Putamen (tissue), 1 donor: ENCODE measurements at regions not wholly inside any gene's neighbourhood (a gene's known extent, or its start where the extent isn't known, plus 50 kb on each side); places are given as distances from the start of the nearest gene placed in this dataset.

Source experiments
- DNase-seq: peaks from one replicate; pipeline ENCODE4 v3.0.0-alpha.2; 2016; ENCODE audit warnings: low spot score

GRCh38 chr9:26061948-26062575, 383.8 kb upstream of the TUSC1 start:
- DNase-seq, result no peak

- DNase-seq, result no peak
Measured at GRCh38 chr9:26058111-26058895, 380.1 kb upstream of the TUSC1 start.

GRCh38 chr9:26057050-26057449, 378.8 kb upstream of the TUSC1 start:
- no peak for DNase-seq

GRCh38 chr9:26054600-26055520, 376.6 kb upstream of the TUSC1 start:
- DNase-seq, result no peak

- no peak for DNase-seq
Measured at GRCh38 chr9:26053954-26054353, 375.7 kb upstream of the TUSC1 start.

GRCh38 chr9:26043431-26043830, 365.2 kb upstream of the TUSC1 start:
- no peak for DNase-seq

- no peak for DNase-seq
Measured at GRCh38 chr9:26034786-26035185, 356.5 kb upstream of the TUSC1 start.

- DNase-seq, result no peak
Measured at GRCh38 chr9:26033336-26033735, 355.1 kb upstream of the TUSC1 start.

- no peak for DNase-seq
Measured at GRCh38 chr9:26026423-26027100, 348.3 kb upstream of the TUSC1 start.

GRCh38 chr9:26013199-26013598, 335.0 kb upstream of the TUSC1 start:
- no peak for DNase-seq

- DNase-seq, result no peak
Measured at GRCh38 chr9:26012797-26013196, 334.6 kb upstream of the TUSC1 start.

- no peak for DNase-seq
Measured at GRCh38 chr9:25994605-25995004, 316.4 kb upstream of the TUSC1 start.

GRCh38 chr9:25990376-25990775, 312.1 kb upstream of the TUSC1 start:
- no peak for DNase-seq

- DNase-seq, result no peak
Measured at GRCh38 chr9:25975667-25976066, 297.4 kb upstream of the TUSC1 start.

- DNase-seq, result peak; percentile 11
Measured at GRCh38 chr9:25964239-25964638, 286.0 kb upstream of the TUSC1 start.

- no peak for DNase-seq
Measured at GRCh38 chr9:25960178-25960577, 281.9 kb upstream of the TUSC1 start.

GRCh38 chr9:25954209-25954608, 276.0 kb upstream of the TUSC1 start:
- no peak for DNase-seq

GRCh38 chr9:25948182-25948581, 269.9 kb upstream of the TUSC1 start:
- DNase-seq, result no peak

- no peak for DNase-seq
Measured at GRCh38 chr9:25939126-25939525, 260.9 kb upstream of the TUSC1 start.

GRCh38 chr9:25936031-25936430, 257.8 kb upstream of the TUSC1 start:
- no peak for DNase-seq

GRCh38 chr9:25935188-25935587, 256.9 kb upstream of the TUSC1 start:
- no peak for DNase-seq

- no peak for DNase-seq
Measured at GRCh38 chr9:25918761-25919160, 240.5 kb upstream of the TUSC1 start.
